ENCODE measurements at regions not wholly inside any gene's neighbourhood (a gene's known extent, or its start where the extent isn't known, plus 50 kb on each side); places are given as distances from the start of the nearest gene placed in this dataset.

GRCh38 chr3:11706604-11707003 lies 62.9 kb upstream of the VGLL4 start:
- H3K4me3 ChIP-seq (ENCODE audit: severe bottlenecking): no peak overlapping the region
- H3K27ac ChIP-seq (ENCODE audit: poor library complexity, severe bottlenecking): no peak overlapping the region
- no peaks in the 10 kb centered on the region for H3K27me3 ChIP-seq (ENCODE audit: insufficient read depth, poor library complexity, severe bottlenecking)
- H3K9me3 ChIP-seq (ENCODE audit: severe bottlenecking): peaks cover 2% of the 10 kb centered on the region
- no peak for DNase-seq (ENCODE audit: low spot score)
- peaks cover 19% of the 10 kb centered on the region for H3K36me3 ChIP-seq (ENCODE audit: low read depth)
- no peak for ATAC-seq (ENCODE audit: low read depth)
- no peak for TF ChIP-seq CTCF (IDR thresholded peaks at IDR 0.05; ENCODE audit: poor library complexity, severe bottlenecking)
- peaks cover 4% of the 10 kb centered on the region for H3K4me1 ChIP-seq (ENCODE audit: insufficient read depth, poor library complexity, severe bottlenecking)

GRCh38 chr3:11705049-11705448 lies 61.3 kb upstream of the VGLL4 start:
- Histone ChIP-seq H3K36me3 (ENCODE audit: low read depth) (peaks cover 20% of the 10 kb centered on the region), H3K4me3 (ENCODE audit: severe bottlenecking) (no peak overlapping the region), H3K27ac (ENCODE audit: poor library complexity, severe bottlenecking) (no peak overlapping the region), H3K4me1 (ENCODE audit: insufficient read depth, poor library complexity, severe bottlenecking) (peaks cover 5% of the 10 kb centered on the region), H3K9me3 (ENCODE audit: severe bottlenecking) (peaks cover 2% of the 10 kb centered on the region), H3K27me3 (ENCODE audit: insufficient read depth, poor library complexity, severe bottlenecking) (no peaks in the 10 kb centered on the region)
- DNase-seq (ENCODE audit: low spot score) (no peak), ATAC-seq (ENCODE audit: low read depth) (no peak)
- TF ChIP-seq CTCF (IDR thresholded peaks at IDR 0.05; ENCODE audit: poor library complexity, severe bottlenecking): no peak

GRCh38 chr3:11703146-11703545 lies 59.4 kb upstream of the VGLL4 start:
- no peak for DNase-seq (ENCODE audit: low spot score)
- H3K9me3 ChIP-seq (ENCODE audit: severe bottlenecking): no peaks in the 10 kb centered on the region
- TF ChIP-seq CTCF (IDR thresholded peaks at IDR 0.05; ENCODE audit: poor library complexity, severe bottlenecking): no peak
- H3K4me1 ChIP-seq (ENCODE audit: insufficient read depth, poor library complexity, severe bottlenecking): peaks cover 24% of the 10 kb centered on the region
- ATAC-seq (ENCODE audit: low read depth): no peak
- H3K27ac ChIP-seq (ENCODE audit: poor library complexity, severe bottlenecking): no peak overlapping the region
- no peak overlapping the region for H3K4me3 ChIP-seq (ENCODE audit: severe bottlenecking)
- H3K36me3 ChIP-seq (ENCODE audit: low read depth): peaks cover 18% of the 10 kb centered on the region
- H3K27me3 ChIP-seq (ENCODE audit: insufficient read depth, poor library complexity, severe bottlenecking): no peaks in the 10 kb centered on the region

GRCh38 chr3:11699083-11699427 lies 55.3 kb upstream of the VGLL4 start:
- TF ChIP-seq CTCF (IDR thresholded peaks at IDR 0.05; ENCODE audit: poor library complexity, severe bottlenecking): no peak
- Histone ChIP-seq H3K9me3 (ENCODE audit: severe bottlenecking) (no peaks in the 10 kb centered on the region), H3K27me3 (ENCODE audit: insufficient read depth, poor library complexity, severe bottlenecking) (no peaks in the 10 kb centered on the region), H3K4me3 (ENCODE audit: severe bottlenecking) (no peak overlapping the region), H3K27ac (ENCODE audit: poor library complexity, severe bottlenecking) (peak overlapping the region; percentile 67), H3K36me3 (ENCODE audit: low read depth) (peaks cover 18% of the 10 kb centered on the region), H3K4me1 (ENCODE audit: insufficient read depth, poor library complexity, severe bottlenecking) (peaks cover 24% of the 10 kb centered on the region)
- peak; percentile 92 for ATAC-seq (ENCODE audit: low read depth)
- no peak for DNase-seq (ENCODE audit: low spot score)

- Histone ChIP-seq H3K27ac (ENCODE audit: poor library complexity, severe bottlenecking) (peak overlapping the region; percentile 67), H3K9me3 (ENCODE audit: severe bottlenecking) (no peaks in the 10 kb centered on the region), H3K4me1 (ENCODE audit: insufficient read depth, poor library complexity, severe bottlenecking) (peaks cover 23% of the 10 kb centered on the region), H3K36me3 (ENCODE audit: low read depth) (peaks cover 18% of the 10 kb centered on the region), H3K4me3 (ENCODE audit: severe bottlenecking) (no peak overlapping the region), H3K27me3 (ENCODE audit: insufficient read depth, poor library complexity, severe bottlenecking) (no peaks in the 10 kb centered on the region)
- DNase-seq (ENCODE audit: low spot score): no peak
- ATAC-seq (ENCODE audit: low read depth): no peak
- no peak for TF ChIP-seq CTCF (IDR thresholded peaks at IDR 0.05; ENCODE audit: poor library complexity, severe bottlenecking)
Observed at GRCh38 chr3:11698326-11699082, 54.8 kb upstream of the VGLL4 start.

Data from RWPE2 (cell line).